Adrenal gland (tissue), 5 donors: ENCODE measurements at regions not wholly inside any gene's neighbourhood (a gene's known extent, or its start where the extent isn't known, plus 50 kb on each side); places are given as distances from the start of the nearest gene placed in this dataset.

Source experiments
- POLR2A ChIP-seq, 2 donors: fragments of 450-650 bp; IDR thresholded peaks; one replicate each; pipeline ENCODE4 v1.6.1; 2017; ENCODE audit warnings: antibody characterized with exemption in 2 of 2, mild to moderate bottlenecking in 2 of 2, moderate library complexity in 1 of 2
- TF ChIP-seq, protein P1 (sequence below), 6 experiments: fragments of 450-650 bp in 4 of 6; fragments of 200-600 bp in 2 of 6; sonication (generic) in 1 of 6; IDR thresholded peaks; 1 replicate in 5 of 6; 2 replicates in 1 of 6; pipeline versions ENCODE4 v1.5.1 to v1.8.0; 2016 to 2021; ENCODE audit warnings: antibody characterized with exemption in 6 of 6, mild to moderate bottlenecking in 2 of 6, moderate library complexity in 1 of 6
- donor health status: DM: no; HTN: no; CAD: no.

DNA sequence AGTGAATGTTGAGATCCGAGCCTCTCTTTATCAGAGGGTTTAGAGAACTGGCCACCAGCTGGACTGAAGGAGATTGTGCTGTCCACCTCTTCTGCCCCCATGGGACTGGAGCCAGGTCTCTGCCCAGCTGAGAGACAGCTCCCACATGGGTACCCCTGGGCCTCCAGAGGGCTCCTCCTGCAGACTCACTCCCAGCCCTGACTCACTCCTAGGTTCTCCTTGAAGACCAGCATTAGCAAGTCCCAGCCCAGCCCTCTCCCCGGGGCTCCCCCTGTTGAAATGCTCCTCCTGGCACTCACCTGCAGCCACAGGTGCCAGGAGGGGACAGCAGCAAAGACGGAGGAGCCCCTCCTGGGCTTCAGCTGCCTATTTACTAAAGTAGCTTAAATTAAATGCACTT, 126.9 kb downstream of the CXCL12 start:
- TF ChIP-seq, protein P1, sequence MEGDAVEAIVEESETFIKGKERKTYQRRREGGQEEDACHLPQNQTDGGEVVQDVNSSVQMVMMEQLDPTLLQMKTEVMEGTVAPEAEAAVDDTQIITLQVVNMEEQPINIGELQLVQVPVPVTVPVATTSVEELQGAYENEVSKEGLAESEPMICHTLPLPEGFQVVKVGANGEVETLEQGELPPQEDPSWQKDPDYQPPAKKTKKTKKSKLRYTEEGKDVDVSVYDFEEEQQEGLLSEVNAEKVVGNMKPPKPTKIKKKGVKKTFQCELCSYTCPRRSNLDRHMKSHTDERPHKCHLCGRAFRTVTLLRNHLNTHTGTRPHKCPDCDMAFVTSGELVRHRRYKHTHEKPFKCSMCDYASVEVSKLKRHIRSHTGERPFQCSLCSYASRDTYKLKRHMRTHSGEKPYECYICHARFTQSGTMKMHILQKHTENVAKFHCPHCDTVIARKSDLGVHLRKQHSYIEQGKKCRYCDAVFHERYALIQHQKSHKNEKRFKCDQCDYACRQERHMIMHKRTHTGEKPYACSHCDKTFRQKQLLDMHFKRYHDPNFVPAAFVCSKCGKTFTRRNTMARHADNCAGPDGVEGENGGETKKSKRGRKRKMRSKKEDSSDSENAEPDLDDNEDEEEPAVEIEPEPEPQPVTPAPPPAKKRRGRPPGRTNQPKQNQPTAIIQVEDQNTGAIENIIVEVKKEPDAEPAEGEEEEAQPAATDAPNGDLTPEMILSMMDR (IDR thresholded peaks at IDR 0.05): no peak
- no peak for TF ChIP-seq POLR2A (IDR thresholded peaks at IDR 0.05)
